K562 (cell line): ENCODE measurements at regions not wholly inside any gene's neighbourhood (a gene's known extent, or its start where the extent isn't known, plus 50 kb on each side); places are given as distances from the start of the nearest gene placed in this dataset.

Experiments used
- ATAC-seq: fragments of 200-7000 bp; cut with Tn5 transposase; 3 replicates; pipeline ENCODE4 v1.9.1; 2020; ENCODE audit warnings: moderate library complexity
- BruUV-seq: library from RNA; stranded (reverse); fragments of 400-500 nt; replicated peaks from 2 replicates; lab custom pipeline; 2021; lab: Mats Ljungman, UMichigan
- CTCF ChIA-PET: fragments of 300-600 bp; formaldehyde crosslinking; extraction: SDS; loops from one replicate; lab custom pipeline; 2021; ENCODE audit warnings: low intra/inter-chr PET ratio; lab: Yijun Ruan, JAX
- POLR2A ChIA-PET: fragments of 300-600, 350-650 bp; sonication (Branson Sonifier 250); formaldehyde crosslinking; extraction: SDS; loops from one replicate; lab custom pipeline; 2021; ENCODE audit warnings: antibody characterized with exemption, inconsistent platforms; lab: Yijun Ruan, JAX
- DNase-seq, 4 experiments: peaks; one replicate each; pipeline versions ENCODE4 v3.0.0 to v3.0.0-alpha.2; 2011 to 2018; ENCODE audit warnings: low spot score in 3 of 4, mixed read lengths in 3 of 4; ENCODE audit errors: extremely low read depth in 1 of 4
- FAIRE-seq: peaks from 2 replicates; lab custom pipeline; 2011; peaks lifted over from hg19 to GRCh38; lab: Jason Lieb, UNC
- H2AFZ ChIP-seq: 2 replicates; pipeline ENCODE4 v1.6.0; 2011; ENCODE audit warnings: low read depth, low read length, control low read depth, inconsistent platforms
- H3K27ac ChIP-seq: fragments of 200-600 bp; 3 replicates; pipeline ENCODE4 v1.8.0; 2011; ENCODE audit warnings: low read depth, mild to moderate bottlenecking, control low read depth, inconsistent platforms, low read length, moderate library complexity, mixed read lengths; ENCODE audit errors: extremely low read depth
- H3K27me3 ChIP-seq, 2 experiments: fragments of 300-600 bp in 1 of 2; 2 replicates in 1 of 2; 3 replicates in 1 of 2; pipeline versions ENCODE4 v1.6.0 to v1.8.0; 2011; ENCODE audit warnings: inconsistent platforms in 2 of 2, low read length in 2 of 2, mild to moderate bottlenecking in 1 of 2, mixed read lengths in 1 of 2, moderate library complexity in 1 of 2; ENCODE audit not compliant: control insufficient read depth in 2 of 2, insufficient read depth in 2 of 2
- H3K36me3 ChIP-seq: fragments of 300-600 bp; 3 replicates; pipeline ENCODE4 v1.8.0; 2011; ENCODE audit warnings: mild to moderate bottlenecking, low read length, inconsistent platforms; ENCODE audit not compliant: control insufficient read depth, insufficient read depth
- H3K4me1 ChIP-seq, 2 experiments: fragments of 200-600 bp in 1 of 2; replicated peaks in 1 of 2; 2 replicates in 1 of 2; 3 replicates in 1 of 2; pipeline versions ENCODE4 v1.5.1 to v1.8.0; 2011; ENCODE audit warnings: inconsistent platforms in 2 of 2, low read length in 2 of 2, mild to moderate bottlenecking in 1 of 2, mixed read lengths in 1 of 2, moderate library complexity in 1 of 2; ENCODE audit not compliant: control insufficient read depth in 2 of 2, insufficient read depth in 2 of 2
- H3K4me2 ChIP-seq: 2 replicates; pipeline ENCODE4 v1.6.1; 2011; ENCODE audit warnings: low read length, control low read depth, inconsistent platforms, mixed read lengths; ENCODE audit not compliant: insufficient read depth
- H3K4me3 ChIP-seq: fragments of 200-600 bp; sonication (generic), shearing (Covaris generic); 2 replicates; pipeline ENCODE4 v1.5.1; 2016; ENCODE audit warnings: control low read depth, inconsistent platforms
- H3K79me2 ChIP-seq: fragments of 200-600 bp; 3 replicates; pipeline ENCODE4 v1.8.0; 2011; ENCODE audit warnings: low read length, inconsistent platforms; ENCODE audit not compliant: control insufficient read depth, insufficient read depth
- H3K9ac ChIP-seq, 2 experiments: 2 replicates each; pipeline versions ENCODE4 v1.6.0 to v1.6.1; 2011; ENCODE audit warnings: low read depth in 2 of 2, low read length in 2 of 2, control low read depth in 1 of 2, inconsistent platforms in 1 of 2, mild to moderate bottlenecking in 1 of 2, mixed read lengths in 1 of 2; ENCODE audit not compliant: insufficient read depth in 1 of 2
- H3K9me1 ChIP-seq: one replicate; pipeline ENCODE4 v1.6.0; 2011; ENCODE audit warnings: inconsistent platforms, mild to moderate bottlenecking, low read length, moderate library complexity; ENCODE audit not compliant: control insufficient read depth, insufficient read depth
- H3K9me3 ChIP-seq: replicated peaks from 2 replicates; pipeline ENCODE4 v1.5.1; 2011; ENCODE audit warnings: low read depth, low read length, inconsistent platforms; ENCODE audit not compliant: control insufficient read depth, insufficient read depth
- H4K20me1 ChIP-seq: replicated peaks from 2 replicates; pipeline ENCODE4 v1.6.1; 2011; ENCODE audit warnings: low read length, inconsistent platforms, mixed read lengths; ENCODE audit not compliant: control insufficient read depth, insufficient read depth
- BCOR ChIP-seq: fragments of 450-650 bp; IDR thresholded peaks from 2 replicates; pipeline ENCODE4 v1.6.1; 2016
- CEBPZ ChIP-seq: fragments of 150-350 bp; IDR thresholded peaks from 2 replicates; pipeline ENCODE4 v1.6.1; 2014; ENCODE audit warnings: low read depth, mild to moderate bottlenecking, low read length, borderline replicate concordance
- CHD4 ChIP-seq: fragments of 200-600 bp; sonication (generic); IDR thresholded peaks from 3 replicates; pipeline ENCODE4 v1.6.1; 2012; ENCODE audit warnings: low read depth, mild to moderate bottlenecking, mixed read lengths, low read length, inconsistent platforms; ENCODE audit not compliant: insufficient read depth, insufficient replicate concordance, poor library complexity, severe bottlenecking
- FIP1L1 ChIP-seq: fragments of 200-400 bp; formaldehyde crosslinking; IDR thresholded peaks from 2 replicates; pipeline ENCODE4 v1.6.1; 2018; ENCODE audit warnings: mild to moderate bottlenecking, low read depth, low read length; ENCODE audit not compliant: poor library complexity, severe bottlenecking
- HNRNPK ChIP-seq: fragments of 200-400 bp; formaldehyde crosslinking; IDR thresholded peaks from one replicate; pipeline ENCODE4 v1.6.1; 2018; ENCODE audit warnings: mild to moderate bottlenecking, low read depth, low read length; ENCODE audit not compliant: poor library complexity, severe bottlenecking
- SIN3B ChIP-seq: fragments of 450-650 bp; IDR thresholded peaks from 2 replicates; pipeline ENCODE4 v1.6.1; 2017; ENCODE audit warnings: low read depth, mild to moderate bottlenecking, moderate library complexity
- TCF15 ChIP-seq: fragments of 250-450 bp; sonication (Bioruptor Pico); IDR thresholded peaks from 2 replicates; pipeline ENCODE4 v1.8.0; 2022; ENCODE audit warnings: moderate library complexity, mild to moderate bottlenecking, inconsistent platforms
- TFE3 ChIP-seq: fragments of 450-650 bp; formaldehyde crosslinking; IDR thresholded peaks from 2 replicates; pipeline ENCODE4 v1.4.0; 2020; ENCODE audit warnings: mild to moderate bottlenecking, mixed read lengths
- ZNF143 ChIP-seq: sonication (generic); formaldehyde crosslinking; IDR thresholded peaks from 2 replicates; pipeline ENCODE4 v1.9.0; 2022; ENCODE audit warnings: mild to moderate bottlenecking, missing genetic modification reagents
- ZNF3 ChIP-seq: fragments of 250-450 bp; sonication (Bioruptor Pico); IDR thresholded peaks from 2 replicates; pipeline ENCODE4 v1.5.0; 2021; ENCODE audit warnings: mild to moderate bottlenecking, moderate library complexity
- ZNF436 ChIP-seq: fragments of 250-450, 450-650 bp; sonication (Bioruptor Pico); formaldehyde crosslinking; IDR thresholded peaks from 2 replicates; pipeline ENCODE4 v1.7.0; 2020; ENCODE audit warnings: mild to moderate bottlenecking
- ZNF639 ChIP-seq, 2 experiments: fragments of 200-800 bp in 1 of 2; sonication (Bioruptor generic) in 1 of 2; sonication (generic) in 1 of 2; formaldehyde crosslinking in 1 of 2; IDR thresholded peaks in 1 of 2; conservative IDR thresholded peaks in 1 of 2; 2 replicates each; pipeline versions ENCODE4 v1.5.0 to v1.6.1; 2016 to 2020; ENCODE audit warnings: missing compliant biosample characterization in 1 of 2, missing genetic modification characterization in 1 of 2, missing genetic modification reagents in 1 of 2
- WGBS: fragments of 100-300 bp; shearing (Covaris generic); methylation state at CpG from one replicate; pipeline ENCODE4 v1.1.6; 2016; ENCODE audit warnings: low coverage, mixed read lengths; ENCODE audit not compliant: insufficient coverage; ENCODE audit errors: missing lambda C conversion rate; 5-methylcytosine and 5-hydroxymethylcytosine counted together
- in situ Hi-C: fragments of 300-500 bp; cut with MboI; formaldehyde crosslinking; loops from 4 replicates; pipeline ENCODE4 v1.15.0; 2018; ENCODE audit warnings: inconsistent platforms, mixed read lengths
- intact Hi-C: fragments of 100-400 bp; cut with micrococcal nuclease; formaldehyde crosslinking; loops from 2 replicates; pipeline ENCODE4 v1.14.2; 2022

GRCh38 chr3:30123224-30123623 lies 483.2 kb upstream of the TGFBR2 start (continued):
- no peak for TF ChIP-seq CEBPZ
- TF ChIP-seq SIN3B: no peak
- TF ChIP-seq FIP1L1: no peak
- TF ChIP-seq BCOR: no peak
- TF ChIP-seq TCF15 (CRISPR knock-in tag): no peak
- no peak for TF ChIP-seq ZNF3 (CRISPR knock-in tag)

- Histone ChIP-seq H3K27me3 (no peaks in the 10 kb centered on the region), H4K20me1 (no peaks in the 10 kb centered on the region), H3K27ac (no peak overlapping the region), H3K9me1 (no peaks in the 10 kb centered on the region), H3K4me2 (no peak overlapping the region), H3K9me3 (0 out of 2 replicates have a peak, but pooled peaks cover 1% of the 10 kb centered on the region), H3K36me3 (no peaks in the 10 kb centered on the region), H3K4me3 (no peak overlapping the region), H3K9ac (no peak overlapping the region), H3K4me1 (no peaks in the 10 kb centered on the region), H3K79me2 (no peaks in the 10 kb centered on the region), H2AFZ (no peak overlapping the region)
- ChIA-PET CTCF (no interaction called here), POLR2A (no interaction called here)
- FAIRE-seq (no peak), ATAC-seq (no peak), DNase-seq (no peak)
- intact Hi-C loops: no loop called here
- BruUV-seq: no TSS peak
- 0% methylated on average over 1 of the region's 1 CpG for WGBS
- in situ Hi-C loops: no loop called here
- TF ChIP-seq ZNF639 (CRISPR knock-in tag; conservative IDR thresholded peaks at IDR 0.05 in 1 of 2, IDR thresholded peaks at IDR 0.05 in 1 of 2) (no peak), CHD4 (no peak), HNRNPK (no peak), ZNF436 (no peak), ZNF143 (CRISPR knock-in tag) (no peak), TFE3 (no peak)
Measured at GRCh38 chr3:30123755-30124154, 482.6 kb upstream of the TGFBR2 start.
